ENCODE measurements at regions not wholly inside any gene's neighbourhood (a gene's known extent, or its start where the extent isn't known, plus 50 kb on each side); places are given as distances from the start of the nearest gene placed in this dataset.

- no peak for DNase-seq
- Histone ChIP-seq H3F3A (replicated peaks; ENCODE audit: insufficient read depth) (no peaks in the 10 kb centered on the region), H3K9ac (no peak overlapping the region), H3K9me3 (peaks cover 12% of the 10 kb centered on the region; the same call in 1 of the 2 replicates), H4K20me1 (ENCODE audit: insufficient read depth) (no peaks in the 10 kb centered on the region), H3K9me2 (no peaks in the 10 kb centered on the region), H3K27me3 (ENCODE audit: insufficient read depth) (no peaks in the 10 kb centered on the region), H3K36me3 (replicated peaks in 1 of 2; ENCODE audit: control insufficient read depth in 1 of 2, insufficient read depth in 2 of 2, low read length in 1 of 2) (peaks cover 0 to 5% of the 10 kb centered on the region in 2 experiments), H3K4me1 (ENCODE audit: control insufficient read depth in 1 of 2, insufficient read depth in 2 of 2, low read depth in 1 of 2, low read length in 1 of 2) (peaks cover 0 to 5% of the 10 kb centered on the region in 2 experiments; a peak in 1 of 4 replicates), H3K27ac (ENCODE audit: low read depth in 2 of 2, low read length in 1 of 2) (no peak overlapping the region), H3K79me2 (ENCODE audit: insufficient read depth) (no peaks in the 10 kb centered on the region), H3K4me3 (ENCODE audit: low read depth in 2 of 2, low read length in 1 of 2) (no peak overlapping the region), H2AFZ (ENCODE audit: low read depth) (no peak overlapping the region), H3K4me2 (no peak overlapping the region)
- TF ChIP-seq FOXJ3 (CRISPR knock-in tag; IDR thresholded peaks at IDR 0.05) (no peak), SIN3A (IDR thresholded peaks at IDR 0.05; ENCODE audit: borderline replicate concordance, low read depth, low read length) (no peak)
- WGBS (ENCODE audit: low lambda C conversion rate), result 79% methylated on average over 2 of the region's 2 CpGs
- CTCF ChIA-PET, result no interaction called here
- POLR2A ChIA-PET, result no interaction called here
These were observed 618.8 kb upstream of the CCDC54 start for GRCh38 chr3:106758459-106758858.

- Histone ChIP-seq H3F3A (replicated peaks; ENCODE audit: insufficient read depth) (no peaks in the 10 kb centered on the region), H3K36me3 (replicated peaks in 1 of 2; ENCODE audit: control insufficient read depth in 1 of 2, insufficient read depth in 2 of 2, low read length in 1 of 2) (no peaks in the 10 kb centered on the region), H3K27ac (ENCODE audit: low read depth in 2 of 2, low read length in 1 of 2) (no peak overlapping the region), H2AFZ (ENCODE audit: low read depth) (no peak overlapping the region), H3K79me2 (ENCODE audit: insufficient read depth) (no peaks in the 10 kb centered on the region), H3K9me3 (peaks cover 11% of the 10 kb centered on the region; the same call in 1 of the 2 replicates), H3K9ac (no peak overlapping the region), H3K9me2 (no peaks in the 10 kb centered on the region), H3K27me3 (ENCODE audit: insufficient read depth) (no peaks in the 10 kb centered on the region), H4K20me1 (ENCODE audit: insufficient read depth) (no peaks in the 10 kb centered on the region), H3K4me2 (no peak overlapping the region), H3K4me3 (ENCODE audit: low read depth in 2 of 2, low read length in 1 of 2) (no peak overlapping the region), H3K4me1 (ENCODE audit: control insufficient read depth in 1 of 2, insufficient read depth in 2 of 2, low read depth in 1 of 2, low read length in 1 of 2) (peaks cover 0 to 5% of the 10 kb centered on the region in 2 experiments; a peak in 1 of 4 replicates)
- POLR2A ChIA-PET, result no interaction called here
- no peak for DNase-seq
- CTCF ChIA-PET, result no interaction called here
- TF ChIP-seq TAF1 (IDR thresholded peaks at IDR 0.05; ENCODE audit: borderline replicate concordance, low read depth, low read length), result no peak
- no peak for TF ChIP-seq RXRA (IDR thresholded peaks at IDR 0.05; ENCODE audit: borderline replicate concordance, low read depth)
- TF ChIP-seq MXI1 (IDR thresholded peaks at IDR 0.05; ENCODE audit: low read depth, low read length), result no peak
- no peak for TF ChIP-seq NFIC (IDR thresholded peaks at IDR 0.05; ENCODE audit: borderline replicate concordance)
- no peak for TF ChIP-seq PBX3 (IDR thresholded peaks at IDR 0.05)
- no peak for TF ChIP-seq GATA2 (CRISPR knock-in tag; IDR thresholded peaks at IDR 0.05)
- no peak for TF ChIP-seq NRF1 (IDR thresholded peaks at IDR 0.05; ENCODE audit: low read depth, low read length)
- WGBS (ENCODE audit: low lambda C conversion rate), result 67% methylated on average over 1 of the region's 1 CpG
These were observed 617.5 kb upstream of the CCDC54 start for GRCh38 chr3:106759731-106760130.

GRCh38 chr3:106765342-106765741, 611.9 kb upstream of the CCDC54 start:
- no peaks in the 10 kb centered on the region for H3K79me2 ChIP-seq (ENCODE audit: insufficient read depth)
- no peaks in the 10 kb centered on the region for H4K20me1 ChIP-seq (ENCODE audit: insufficient read depth)
- H3K4me1 ChIP-seq (ENCODE audit: control insufficient read depth in 1 of 2, insufficient read depth in 2 of 2, low read depth in 1 of 2, low read length in 1 of 2), result no peaks in the 10 kb centered on the region; a peak in 2 of 4 replicates
- 81% methylated on average over 7 of the region's 7 CpGs for WGBS (ENCODE audit: low lambda C conversion rate)
- no peak overlapping the region for H3K27ac ChIP-seq (ENCODE audit: low read depth in 2 of 2, low read length in 1 of 2)
- H3F3A ChIP-seq (replicated peaks; ENCODE audit: insufficient read depth), result no peaks in the 10 kb centered on the region
- no peaks in the 10 kb centered on the region for H3K9me3 ChIP-seq
- POLR2A ChIA-PET, result no interaction called here
- H3K9ac ChIP-seq, result no peak overlapping the region
- H3K27me3 ChIP-seq (ENCODE audit: insufficient read depth), result no peaks in the 10 kb centered on the region
- H2AFZ ChIP-seq (ENCODE audit: low read depth), result no peak overlapping the region
- CTCF ChIA-PET, result no interaction called here
- DNase-seq, result no peak
- H3K4me2 ChIP-seq, result no peak overlapping the region
- H3K36me3 ChIP-seq (replicated peaks in 1 of 2; ENCODE audit: control insufficient read depth in 1 of 2, insufficient read depth in 2 of 2, low read length in 1 of 2), result no peaks in the 10 kb centered on the region
- no peak overlapping the region for H3K4me3 ChIP-seq (ENCODE audit: low read depth in 2 of 2, low read length in 1 of 2)
- no peaks in the 10 kb centered on the region for H3K9me2 ChIP-seq
- TF ChIP-seq MXI1 (IDR thresholded peaks at IDR 0.05; ENCODE audit: low read depth, low read length), result no peak
- no peak for TF ChIP-seq TAF1 (IDR thresholded peaks at IDR 0.05; ENCODE audit: borderline replicate concordance, low read depth, low read length)
- no peak for TF ChIP-seq FOXM1 (IDR thresholded peaks at IDR 0.05; ENCODE audit: low read depth)
- TF ChIP-seq GATA2 (CRISPR knock-in tag; IDR thresholded peaks at IDR 0.05), result no peak
- no peak for TF ChIP-seq USF2 (IDR thresholded peaks at IDR 0.05; ENCODE audit: borderline replicate concordance, low read depth, low read length)
- TF ChIP-seq YY1 (IDR thresholded peaks at IDR 0.05; ENCODE audit: low read depth), result no peak
- no peak for TF ChIP-seq RAD21 (IDR thresholded peaks at IDR 0.05; ENCODE audit: low read length)
- TF ChIP-seq TCF12 (IDR thresholded peaks at IDR 0.05), result no peak
- no peak for TF ChIP-seq PBX3 (IDR thresholded peaks at IDR 0.05)
- no peak for TF ChIP-seq RXRA (IDR thresholded peaks at IDR 0.05; ENCODE audit: borderline replicate concordance, low read depth)
- TF ChIP-seq EZH2phosphoT487 (IDR thresholded peaks at IDR 0.05; ENCODE audit: borderline replicate concordance, low read depth), result no peak
- no peak for TF ChIP-seq RCOR1 (IDR thresholded peaks at IDR 0.05; ENCODE audit: low read length)
- no peak for TF ChIP-seq EP300 (IDR thresholded peaks at IDR 0.05; ENCODE audit: borderline replicate concordance in 1 of 2, low read depth in 1 of 2, low read length in 1 of 2)
- no peak for TF ChIP-seq ZBTB33 (IDR thresholded peaks at IDR 0.05; ENCODE audit: borderline replicate concordance, low read depth)

All from SK-N-SH (cell line).